Activated naive CD4-positive, alpha-beta T cell treated with anti-CD3 and anti-CD28 coated beads, Interleukin-2, amount 10 ng/mL, durations not matched to agents 7 days and 5 days (primary cell): ENCODE measurements at regions not wholly inside any gene's neighbourhood (a gene's known extent, or its start where the extent isn't known, plus 50 kb on each side); places are given as distances from the start of the nearest gene placed in this dataset.

Source experiments
- CTCF ChIA-PET: fragments of 350-600 bp; sonication (Branson Sonifier 250); formaldehyde crosslinking; loops from one replicate; lab custom pipeline; 2021; ENCODE audit warnings: antibody characterized with exemption; lab: Charles Lee
- DNase-seq: peaks from one replicate; pipeline ENCODE4 v3.0.0-alpha.2; 2020
- H3K27ac Mint-ChIP-seq: one replicate; pipeline ENCODE4 v1.8.0; 2021; ENCODE audit warnings: mild to moderate bottlenecking, moderate library complexity, mixed read lengths
- H3K27me3 Mint-ChIP-seq: one replicate; pipeline ENCODE4 v1.8.0; 2021; ENCODE audit warnings: mild to moderate bottlenecking, mixed read lengths
- H3K36me3 Mint-ChIP-seq: one replicate; pipeline ENCODE4 v1.8.0; 2021; ENCODE audit warnings: mixed read lengths
- H3K4me1 Mint-ChIP-seq: one replicate; pipeline ENCODE4 v1.8.0; 2021; ENCODE audit warnings: mixed read lengths
- H3K4me3 Mint-ChIP-seq: one replicate; pipeline ENCODE4 v1.8.0; 2021; ENCODE audit warnings: mild to moderate bottlenecking, moderate library complexity, mixed read lengths
- H3K9me3 Mint-ChIP-seq: one replicate; pipeline ENCODE4 v1.8.0; 2021; ENCODE audit warnings: mixed read lengths

DNA sequence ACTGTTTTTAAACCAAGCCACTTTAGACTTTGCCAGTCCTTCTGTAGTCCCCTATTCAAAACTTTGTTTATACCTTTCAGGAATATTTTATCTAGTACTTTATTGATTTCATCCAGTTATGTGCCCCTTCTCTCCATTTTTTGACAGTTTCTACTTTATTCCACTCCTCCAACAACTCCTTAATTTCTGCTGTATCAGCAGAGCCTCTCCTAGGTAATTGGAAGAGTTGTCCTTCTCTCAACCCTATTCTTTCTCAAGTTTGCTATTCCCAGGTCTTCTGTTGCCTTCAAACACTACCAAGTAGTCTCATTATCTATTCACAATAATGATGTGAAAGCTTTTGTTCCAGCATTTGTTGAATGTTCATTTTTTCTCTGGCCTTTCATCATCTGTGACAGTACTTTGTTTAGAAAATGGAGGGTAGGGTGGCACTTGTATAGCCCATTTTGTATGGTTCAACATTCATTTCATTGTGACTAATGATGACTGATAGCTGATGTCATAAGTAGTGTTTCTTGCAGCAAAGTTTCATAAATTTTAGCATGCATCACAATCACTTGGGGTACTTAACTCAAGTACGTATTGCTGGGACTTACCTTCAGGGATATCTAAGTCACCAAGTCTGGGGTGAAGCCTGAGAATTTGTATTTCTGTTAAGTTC is 204.4 kb upstream of the DMRT1 start:
- no peak for DNase-seq
- CTCF ChIA-PET: interaction anchor here (1.3 kb wide), 1 partner anchor 128 kb away, joined by 4 read pairs; no protein-coding TSS in a partner anchor
- Mint-ChIP-seq H3K4me1 (peaks cover 20% of the 10 kb centered on the region), H3K9me3 (peaks cover 11% of the 10 kb centered on the region), H3K4me3 (no peak overlapping the region), H3K36me3 (peaks cover 5% of the 10 kb centered on the region), H3K27me3 (no peaks in the 10 kb centered on the region), H3K27ac (no peak overlapping the region)

DNA sequence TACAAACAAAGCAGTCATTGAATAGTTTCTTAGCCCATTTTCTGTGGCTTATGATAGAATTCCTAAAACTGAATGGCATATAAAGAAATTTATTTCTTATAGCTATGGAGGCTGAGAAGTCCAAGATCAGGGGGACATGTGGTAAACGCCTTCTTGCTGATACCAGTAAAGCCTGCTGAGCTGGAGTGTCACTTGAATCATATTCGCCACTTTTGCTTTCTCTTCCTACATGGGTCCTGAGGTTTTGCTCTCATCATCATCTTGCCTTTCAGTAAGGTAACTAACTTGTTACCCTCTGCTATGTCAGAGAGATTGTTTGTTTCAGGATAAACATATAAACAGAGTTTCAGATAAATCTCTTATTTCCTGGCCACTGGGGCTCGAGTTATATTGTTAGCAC is 203.3 kb upstream of the DMRT1 start:
- H3K36me3 Mint-ChIP-seq: peaks cover 4% of the 10 kb centered on the region
- CTCF ChIA-PET: interaction anchor here (1.3 kb wide), 1 partner anchor 126 kb away, joined by 4 read pairs; no protein-coding TSS in a partner anchor
- H3K27ac Mint-ChIP-seq: no peak overlapping the region
- peaks cover 9% of the 10 kb centered on the region for H3K9me3 Mint-ChIP-seq
- no peaks in the 10 kb centered on the region for H3K27me3 Mint-ChIP-seq
- peaks cover 20% of the 10 kb centered on the region for H3K4me1 Mint-ChIP-seq
- no peak overlapping the region for H3K4me3 Mint-ChIP-seq
- no peak for DNase-seq

DNA sequence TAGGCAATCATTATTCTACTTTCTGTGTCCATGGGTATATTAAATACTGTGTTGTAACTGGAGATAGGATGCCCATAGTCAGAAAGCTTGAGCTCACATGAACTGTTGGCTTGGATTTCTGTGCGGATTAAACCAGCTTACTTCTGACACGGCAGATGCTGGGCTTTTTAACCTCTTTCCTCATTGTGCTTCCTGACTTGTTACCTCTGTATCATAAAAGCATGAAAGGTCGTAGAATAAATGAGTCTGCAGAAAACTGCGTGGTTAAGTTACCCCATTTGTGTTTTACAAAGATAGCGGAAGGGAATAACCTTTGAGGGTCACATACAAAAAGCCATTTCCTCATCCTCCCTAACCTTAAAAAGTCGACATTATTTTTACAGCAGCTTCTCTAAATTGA is 199.5 kb upstream of the DMRT1 start:
- no peak for DNase-seq
- CTCF ChIA-PET: no interaction called here
- no peaks in the 10 kb centered on the region for H3K9me3 Mint-ChIP-seq
- no peaks in the 10 kb centered on the region for H3K36me3 Mint-ChIP-seq
- peak overlapping the region; percentile 50 for H3K27ac Mint-ChIP-seq
- H3K4me3 Mint-ChIP-seq: no peak overlapping the region
- H3K4me1 Mint-ChIP-seq: peaks cover 20% of the 10 kb centered on the region
- H3K27me3 Mint-ChIP-seq: no peaks in the 10 kb centered on the region

DNA sequence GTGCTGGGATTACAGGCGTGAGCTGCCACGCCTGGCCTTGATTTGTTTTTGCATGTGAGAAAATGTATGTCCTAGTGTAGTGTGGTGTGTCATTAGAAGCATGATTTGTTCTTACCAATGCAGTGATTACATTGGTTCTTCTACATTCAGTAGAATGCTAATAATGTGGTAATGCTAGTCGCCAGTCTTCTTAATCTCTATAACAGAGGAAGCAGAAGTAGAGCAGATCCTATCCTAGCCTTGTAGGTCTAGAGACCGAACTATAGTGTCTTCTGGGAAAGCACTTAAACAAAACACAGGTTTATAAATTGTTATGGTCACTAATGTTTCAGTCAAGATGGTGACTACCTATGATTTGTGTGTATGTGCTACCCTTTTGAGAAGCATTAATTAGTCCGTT is 197.5 kb upstream of the DMRT1 start:
- Mint-ChIP-seq H3K36me3 (no peaks in the 10 kb centered on the region), H3K4me3 (no peak overlapping the region), H3K4me1 (peaks cover 15% of the 10 kb centered on the region), H3K9me3 (no peaks in the 10 kb centered on the region), H3K27me3 (no peaks in the 10 kb centered on the region), H3K27ac (no peak overlapping the region)
- CTCF ChIA-PET: no interaction called here
- DNase-seq: no peak

DNA sequence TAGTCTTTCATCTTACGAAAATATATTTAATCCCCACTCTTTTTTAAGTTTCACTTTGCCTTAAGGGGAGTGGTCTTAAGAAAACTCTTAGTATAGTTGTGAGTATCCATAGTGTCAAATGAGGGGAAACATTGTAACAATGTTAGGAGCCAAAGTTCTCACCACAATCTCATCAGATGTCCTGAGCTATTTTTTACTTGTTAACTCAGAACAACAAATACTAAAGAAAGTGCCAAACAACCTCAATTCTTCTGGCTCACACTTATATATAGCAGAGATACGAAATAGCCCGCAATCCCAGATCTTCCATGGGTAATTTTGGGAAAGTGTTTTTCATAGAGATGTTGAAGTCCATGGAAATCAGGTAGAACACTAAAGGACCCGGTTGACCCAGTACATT is 194.0 kb upstream of the DMRT1 start:
- Mint-ChIP-seq H3K4me3 (no peak overlapping the region), H3K36me3 (no peaks in the 10 kb centered on the region), H3K27me3 (no peaks in the 10 kb centered on the region), H3K27ac (no peak overlapping the region), H3K4me1 (peaks cover 20% of the 10 kb centered on the region), H3K9me3 (no peaks in the 10 kb centered on the region)
- CTCF ChIA-PET: no interaction called here
- DNase-seq: no peak

DNA sequence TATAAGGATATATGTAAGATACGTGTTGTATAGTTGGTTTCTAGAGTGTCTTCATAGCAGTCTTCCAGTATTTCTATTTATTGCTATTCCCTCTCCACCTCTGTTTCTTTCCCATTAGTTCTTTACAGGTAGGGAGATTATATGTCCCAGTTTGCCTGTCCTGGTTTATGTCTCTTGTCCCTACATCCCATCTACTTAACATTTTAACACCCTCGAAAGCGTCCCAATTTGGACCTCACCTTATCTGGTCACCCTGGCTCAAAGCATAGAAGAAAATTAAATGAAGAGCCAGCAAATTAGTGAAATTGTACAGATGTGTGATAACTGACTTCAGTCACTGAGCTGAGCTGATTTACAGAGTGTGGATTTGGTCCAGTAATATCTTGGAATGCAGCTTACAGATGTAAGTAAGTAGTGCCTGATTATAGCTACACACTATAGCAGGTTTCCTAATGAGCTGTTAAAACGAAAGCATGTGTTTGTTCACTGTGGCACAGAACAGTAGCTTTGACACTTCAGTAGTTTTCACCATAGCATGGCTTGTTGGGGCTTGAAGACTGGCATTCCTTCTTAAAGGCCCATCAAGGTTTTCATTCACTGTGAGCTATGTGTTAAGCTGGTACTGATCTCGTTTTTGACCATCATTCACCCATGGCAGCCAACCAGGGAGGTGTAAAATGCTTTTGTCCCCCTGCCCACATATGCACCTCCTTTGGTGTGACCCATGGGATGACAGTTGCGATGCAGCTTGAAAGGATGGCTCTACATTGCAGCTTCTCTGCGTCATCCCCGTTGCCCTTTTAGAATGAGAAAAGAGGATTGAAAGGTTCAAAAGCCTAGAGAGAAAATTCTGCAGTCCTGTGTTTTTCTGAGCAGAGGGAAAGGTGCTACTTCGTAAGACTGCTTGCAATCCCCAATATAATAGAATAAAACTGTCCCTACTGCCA is 192.1 kb upstream of the DMRT1 start:
- CTCF ChIA-PET: interaction anchor here (0.7 to 1.3 kb wide), 2 partner anchors 9 to 36 kb away, joined by 3 to 5 read pairs; no protein-coding TSS in a partner anchor
- Mint-ChIP-seq H3K27me3 (no peaks in the 10 kb centered on the region), H3K27ac (no peak overlapping the region), H3K9me3 (no peaks in the 10 kb centered on the region), H3K36me3 (no peaks in the 10 kb centered on the region), H3K4me1 (peaks cover 31% of the 10 kb centered on the region), H3K4me3 (no peak overlapping the region)
- no peak for DNase-seq

DNA sequence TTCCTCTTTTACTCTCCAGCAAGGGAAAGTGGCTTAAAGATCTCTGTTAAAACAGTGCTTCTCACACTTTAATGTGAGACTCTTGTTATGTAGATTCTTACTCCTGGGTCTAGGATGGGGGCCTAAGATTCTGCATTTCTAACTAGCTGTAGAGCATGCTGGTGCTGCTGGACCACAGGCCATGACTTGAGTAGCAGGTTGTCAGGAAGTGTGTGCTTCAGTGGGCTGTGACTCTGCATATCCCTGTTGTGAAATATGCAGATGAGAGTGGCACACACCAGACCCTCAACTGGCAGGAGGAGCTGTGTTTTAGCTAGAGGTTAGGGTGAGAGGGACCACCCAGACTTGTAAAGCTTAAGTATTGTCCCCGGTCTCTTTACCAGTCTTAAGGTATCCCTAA is 191.1 kb upstream of the DMRT1 start:
- no peaks in the 10 kb centered on the region for H3K9me3 Mint-ChIP-seq
- peak; percentile 26 for DNase-seq
- no peaks in the 10 kb centered on the region for H3K36me3 Mint-ChIP-seq
- H3K27ac Mint-ChIP-seq: peak overlapping the region; percentile 49
- H3K27me3 Mint-ChIP-seq: no peaks in the 10 kb centered on the region
- H3K4me3 Mint-ChIP-seq: peak overlapping the region; percentile 54
- CTCF ChIA-PET: interaction anchor here (0.7 kb wide), 1 partner anchor 37 kb away, joined by 5 read pairs; no protein-coding TSS in a partner anchor
- H3K4me1 Mint-ChIP-seq: peaks cover 33% of the 10 kb centered on the region

DNA sequence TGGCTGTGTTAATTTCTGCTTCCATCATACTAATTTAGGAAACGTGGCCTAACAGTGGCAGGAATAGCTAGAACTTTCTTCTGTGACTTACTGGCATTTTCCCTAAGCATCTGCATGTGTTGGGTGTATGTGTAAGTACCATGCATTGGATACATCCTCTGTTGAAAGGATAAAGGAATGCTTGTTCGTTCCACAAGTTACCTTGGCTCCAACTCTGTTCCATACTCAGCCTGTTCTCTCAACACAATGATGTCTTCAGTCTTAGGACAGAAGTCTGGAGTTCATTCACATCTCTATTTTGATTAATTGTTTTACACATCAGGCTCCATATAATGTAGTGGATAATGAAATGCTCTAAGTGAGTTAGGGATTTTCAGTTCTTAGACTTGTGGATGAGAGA is 190.1 kb upstream of the DMRT1 start:
- Mint-ChIP-seq H3K9me3 (no peaks in the 10 kb centered on the region), H3K27ac (no peak overlapping the region), H3K36me3 (no peaks in the 10 kb centered on the region), H3K4me3 (no peak overlapping the region), H3K4me1 (peaks cover 33% of the 10 kb centered on the region), H3K27me3 (no peaks in the 10 kb centered on the region)
- DNase-seq: no peak
- CTCF ChIA-PET: interaction anchor here (0.6 kb wide), 1 partner anchor 115 kb away, joined by 3 read pairs; no protein-coding TSS in a partner anchor

DNA sequence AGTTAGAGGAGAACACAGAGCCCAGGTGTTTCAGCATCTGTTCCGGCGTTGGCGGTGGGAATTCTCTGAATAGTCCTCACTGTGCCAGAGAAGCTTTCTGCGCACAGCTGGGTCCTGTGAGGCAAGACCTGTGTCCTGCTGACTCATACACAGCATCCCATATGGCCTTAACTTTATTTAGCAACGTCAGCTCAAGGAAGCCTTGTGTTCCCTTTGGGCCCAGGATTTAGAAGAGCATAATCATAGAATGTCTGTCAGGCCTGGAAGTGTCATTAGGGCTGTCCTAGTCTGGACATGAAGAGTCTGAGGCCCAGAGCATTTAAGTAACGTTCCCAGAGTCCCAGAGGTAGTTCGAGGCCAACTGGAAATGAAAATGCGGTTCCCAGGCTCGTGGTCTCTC is 188.6 kb upstream of the DMRT1 start:
- Mint-ChIP-seq H3K4me3 (no peak overlapping the region), H3K36me3 (no peaks in the 10 kb centered on the region), H3K27me3 (no peaks in the 10 kb centered on the region), H3K9me3 (no peaks in the 10 kb centered on the region), H3K4me1 (peaks cover 40% of the 10 kb centered on the region), H3K27ac (no peak overlapping the region)
- no peak for DNase-seq
- CTCF ChIA-PET: no interaction called here

DNA sequence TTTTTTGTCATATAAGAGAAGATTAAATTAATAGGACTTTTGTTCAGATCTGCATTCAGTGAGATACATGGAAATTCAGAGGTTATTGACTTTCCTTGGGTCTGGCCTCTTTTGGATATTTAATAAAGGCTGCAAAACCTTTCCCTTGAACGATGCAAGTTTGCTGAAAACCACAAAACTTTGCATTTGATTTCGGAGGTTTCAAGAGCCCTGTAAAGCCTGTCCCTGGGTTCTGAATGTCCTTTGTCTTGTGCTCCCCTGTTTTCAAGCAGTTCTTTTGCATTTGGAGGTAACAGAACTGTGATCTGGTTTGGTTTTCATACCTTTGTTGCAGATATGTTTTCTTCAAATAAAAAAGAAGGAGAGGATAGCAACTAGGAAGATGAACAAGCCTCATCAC is 188.1 kb upstream of the DMRT1 start:
- Mint-ChIP-seq H3K9me3 (no peaks in the 10 kb centered on the region), H3K27ac (no peak overlapping the region), H3K4me1 (peaks cover 40% of the 10 kb centered on the region), H3K27me3 (no peaks in the 10 kb centered on the region), H3K36me3 (no peaks in the 10 kb centered on the region), H3K4me3 (no peak overlapping the region)
- no peak for DNase-seq
- CTCF ChIA-PET: no interaction called here

DNA sequence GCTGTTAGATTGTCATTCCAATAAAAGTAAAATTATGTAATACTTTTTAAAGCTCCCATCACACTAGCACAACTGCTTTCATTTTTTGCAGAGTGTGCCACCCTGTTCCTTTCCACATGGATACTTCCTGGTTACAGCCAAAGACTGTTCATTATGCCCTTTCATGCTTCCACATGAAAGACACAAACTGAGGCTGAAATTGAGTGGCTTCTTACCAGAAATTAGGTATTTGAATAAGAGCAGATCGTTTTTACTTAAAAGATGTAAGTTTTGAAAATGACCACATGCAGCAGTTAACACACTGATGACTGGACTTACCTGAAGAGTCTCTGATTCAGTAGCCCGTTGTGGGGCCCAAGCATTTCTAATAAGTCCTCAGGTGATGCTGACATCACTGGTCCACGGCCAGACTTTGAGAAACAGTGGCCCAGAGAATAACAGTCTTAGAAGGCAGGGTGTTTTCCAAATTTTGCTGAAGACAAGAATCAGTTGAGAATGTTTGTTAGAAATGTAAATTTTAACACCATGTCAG is 187.6 kb upstream of the DMRT1 start:
- no peaks in the 10 kb centered on the region for H3K36me3 Mint-ChIP-seq
- H3K9me3 Mint-ChIP-seq: no peaks in the 10 kb centered on the region
- H3K27ac Mint-ChIP-seq: no peak overlapping the region
- CTCF ChIA-PET: no interaction called here
- no peak overlapping the region for H3K4me3 Mint-ChIP-seq
- H3K27me3 Mint-ChIP-seq: no peaks in the 10 kb centered on the region
- DNase-seq: no peak
- H3K4me1 Mint-ChIP-seq: peaks cover 40% of the 10 kb centered on the region

DNA sequence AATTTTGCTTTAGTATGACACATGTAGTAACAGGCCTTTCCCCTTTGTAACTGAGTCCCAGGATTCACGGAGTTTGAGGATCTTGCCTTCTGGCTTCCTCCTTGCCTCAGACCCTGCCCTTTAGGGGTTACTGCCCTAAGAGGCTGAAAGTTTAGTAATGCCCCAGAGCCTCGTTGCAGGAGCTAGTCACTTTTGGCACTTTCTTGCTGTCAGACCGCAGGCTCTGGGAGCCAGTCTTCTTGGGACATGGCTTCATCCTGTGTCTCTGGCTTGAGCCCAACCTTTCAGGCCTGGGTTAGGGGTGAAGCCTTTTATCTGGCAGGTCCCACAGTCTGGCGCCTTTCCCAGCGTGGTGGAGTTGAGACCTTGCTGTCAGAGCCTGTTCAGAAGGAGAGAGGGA is 185.6 kb upstream of the DMRT1 start:
- no peak overlapping the region for H3K27ac Mint-ChIP-seq
- no peak for DNase-seq
- H3K4me1 Mint-ChIP-seq: peaks cover 33% of the 10 kb centered on the region
- CTCF ChIA-PET: no interaction called here
- no peak overlapping the region for H3K4me3 Mint-ChIP-seq
- no peaks in the 10 kb centered on the region for H3K27me3 Mint-ChIP-seq
- H3K9me3 Mint-ChIP-seq: no peaks in the 10 kb centered on the region
- no peaks in the 10 kb centered on the region for H3K36me3 Mint-ChIP-seq

DNA sequence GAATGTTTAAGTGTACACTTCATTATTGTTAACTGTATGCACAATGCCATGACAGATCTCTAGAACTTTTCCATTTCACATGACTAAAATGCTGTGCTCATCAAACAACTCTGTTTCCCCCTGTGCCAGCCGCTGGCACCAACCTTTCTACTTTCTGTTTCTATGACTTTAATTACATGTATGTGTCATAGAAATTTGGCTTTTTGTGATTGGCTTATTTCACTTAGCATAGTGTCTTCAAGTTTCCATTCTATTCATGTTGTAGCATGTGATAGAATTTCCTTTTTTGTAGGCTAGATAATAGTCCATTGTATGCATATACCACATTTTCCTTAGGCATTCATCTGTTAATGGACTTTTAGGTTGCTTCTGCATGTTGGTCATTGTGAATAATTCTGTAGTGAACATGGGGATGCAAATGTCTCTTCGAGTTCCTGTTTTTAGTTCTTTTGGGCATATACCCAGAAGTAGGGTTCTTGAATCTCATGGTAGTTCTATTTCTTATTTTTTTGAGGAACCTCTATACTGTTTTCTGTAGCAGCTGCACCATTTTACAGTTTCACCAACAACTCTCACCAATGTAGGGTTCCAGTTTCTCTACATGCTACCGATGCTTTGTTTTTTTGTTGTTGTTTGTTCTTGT is 184.4 kb upstream of the DMRT1 start:
- H3K36me3 Mint-ChIP-seq: peaks cover under 1% of the 10 kb centered on the region
- no peaks in the 10 kb centered on the region for H3K9me3 Mint-ChIP-seq
- H3K4me1 Mint-ChIP-seq: peaks cover 32% of the 10 kb centered on the region
- H3K4me3 Mint-ChIP-seq: no peak overlapping the region
- no peaks in the 10 kb centered on the region for H3K27me3 Mint-ChIP-seq
- DNase-seq: no peak
- no peak overlapping the region for H3K27ac Mint-ChIP-seq
- CTCF ChIA-PET: no interaction called here

DNA sequence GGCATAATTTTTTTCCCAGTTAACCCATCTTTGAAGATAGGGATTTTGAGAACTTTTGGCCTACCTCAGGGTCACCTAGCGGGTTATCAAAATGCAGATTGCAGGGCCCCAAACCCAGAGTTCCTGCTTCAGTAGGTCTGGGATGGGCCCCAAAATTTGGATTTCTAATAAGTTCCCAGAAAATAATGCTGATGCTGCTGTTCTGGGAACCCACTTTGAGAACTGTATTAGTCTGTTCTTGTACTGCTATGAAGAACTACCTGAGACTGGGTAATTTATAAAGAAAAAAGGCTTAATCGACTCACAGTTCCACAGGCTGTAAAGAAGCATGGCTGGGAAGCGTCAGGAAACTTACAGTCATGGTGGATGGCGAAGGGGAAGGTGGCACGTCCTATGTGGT is 182.2 kb upstream of the DMRT1 start:
- no peak for DNase-seq
- no peak overlapping the region for H3K27ac Mint-ChIP-seq
- peaks cover 4% of the 10 kb centered on the region for H3K36me3 Mint-ChIP-seq
- H3K9me3 Mint-ChIP-seq: no peaks in the 10 kb centered on the region
- H3K27me3 Mint-ChIP-seq: no peaks in the 10 kb centered on the region
- H3K4me3 Mint-ChIP-seq: no peak overlapping the region
- H3K4me1 Mint-ChIP-seq: peaks cover 20% of the 10 kb centered on the region
- CTCF ChIA-PET: no interaction called here
